ENCODE measurements at regions not wholly inside any gene's neighbourhood (a gene's known extent, or its start where the extent isn't known, plus 50 kb on each side); places are given as distances from the start of the nearest gene placed in this dataset.

- TF ChIP-seq POLR2A (IDR thresholded peaks at IDR 0.05) (no peak), CTCF (IDR thresholded peaks at IDR 0.05 in 4 of 5, conservative IDR thresholded peaks at IDR 0.05 in 1 of 5) (no peak)
- DNase-seq (no peak), ATAC-seq (no peak)
- H3K4me1 ChIP-seq = no peaks in the 10 kb centered on the region
- H3K36me3 ChIP-seq = no peaks in the 10 kb centered on the region
- intact Hi-C loops (cut with DNase I; ENCODE audit: low total_unique reads) = no loop called here
- no peaks in the 10 kb centered on the region for H3K27me3 ChIP-seq
- no peak overlapping the region for H3K4me3 ChIP-seq
- in situ Hi-C loops (cut with MboI; ENCODE audit: low sequenced_read_pairs in 4 of 4) = no loop called here
- no peak overlapping the region for H3K27ac ChIP-seq
- H3K9me3 ChIP-seq = no peaks in the 10 kb centered on the region
These were observed 394.2 kb upstream of the PMFBP1 start for GRCh38 chr16:72566174-72566573.

GRCh38 chr16:72565106-72565505 lies 393.2 kb upstream of the PMFBP1 start:
- no peak for DNase-seq
- intact Hi-C loops (cut with DNase I; ENCODE audit: low total_unique reads) = no loop called here
- in situ Hi-C loops (cut with MboI; ENCODE audit: low sequenced_read_pairs in 4 of 4) = no loop called here
- no peak for ATAC-seq
- Histone ChIP-seq H3K9me3 (no peaks in the 10 kb centered on the region), H3K27ac (no peak overlapping the region), H3K36me3 (no peaks in the 10 kb centered on the region), H3K4me1 (no peaks in the 10 kb centered on the region), H3K27me3 (no peaks in the 10 kb centered on the region), H3K4me3 (no peak overlapping the region)
- TF ChIP-seq POLR2A (IDR thresholded peaks at IDR 0.05) (no peak), CTCF (IDR thresholded peaks at IDR 0.05 in 4 of 5, conservative IDR thresholded peaks at IDR 0.05 in 1 of 5) (no peak)

- ATAC-seq = no peak
- Histone ChIP-seq H3K4me3 (no peak overlapping the region), H3K9me3 (no peaks in the 10 kb centered on the region), H3K27ac (no peak overlapping the region), H3K27me3 (no peaks in the 10 kb centered on the region), H3K36me3 (no peaks in the 10 kb centered on the region), H3K4me1 (no peaks in the 10 kb centered on the region)
- no peak for DNase-seq
- in situ Hi-C loops (cut with MboI; ENCODE audit: low sequenced_read_pairs in 4 of 4) (no loop called here), intact Hi-C loops (cut with DNase I; ENCODE audit: low total_unique reads) (no loop called here)
- TF ChIP-seq CTCF (IDR thresholded peaks at IDR 0.05 in 4 of 5, conservative IDR thresholded peaks at IDR 0.05 in 1 of 5) = no peak
- TF ChIP-seq POLR2A (IDR thresholded peaks at IDR 0.05) = no peak
These were observed 388.7 kb upstream of the PMFBP1 start for GRCh38 chr16:72560617-72561016.

GRCh38 chr16:72558501-72558900 lies 386.5 kb upstream of the PMFBP1 start:
- in situ Hi-C loops (cut with MboI; ENCODE audit: low sequenced_read_pairs in 4 of 4) (no loop called here), intact Hi-C loops (cut with DNase I; ENCODE audit: low total_unique reads) (no loop called here)
- Histone ChIP-seq H3K27me3 (no peaks in the 10 kb centered on the region), H3K36me3 (no peaks in the 10 kb centered on the region), H3K4me1 (no peaks in the 10 kb centered on the region), H3K27ac (no peak overlapping the region), H3K4me3 (no peak overlapping the region), H3K9me3 (no peaks in the 10 kb centered on the region)
- no peak for DNase-seq
- TF ChIP-seq POLR2A (IDR thresholded peaks at IDR 0.05) = no peak
- TF ChIP-seq CTCF (IDR thresholded peaks at IDR 0.05 in 4 of 5, conservative IDR thresholded peaks at IDR 0.05 in 1 of 5) = no peak
- no peak for ATAC-seq

GRCh38 chr16:72554935-72555334 lies 383.0 kb upstream of the PMFBP1 start:
- no peak for DNase-seq
- TF ChIP-seq POLR2A (IDR thresholded peaks at IDR 0.05) (no peak), CTCF (IDR thresholded peaks at IDR 0.05 in 4 of 5, conservative IDR thresholded peaks at IDR 0.05 in 1 of 5) (no peak)
- H3K4me3 ChIP-seq = no peak overlapping the region
- no peaks in the 10 kb centered on the region for H3K36me3 ChIP-seq
- no peak for ATAC-seq
- no peaks in the 10 kb centered on the region for H3K27me3 ChIP-seq
- in situ Hi-C loops (cut with MboI; ENCODE audit: low sequenced_read_pairs in 4 of 4) (no loop called here), intact Hi-C loops (cut with DNase I; ENCODE audit: low total_unique reads) (no loop called here)
- no peak overlapping the region for H3K27ac ChIP-seq
- no peaks in the 10 kb centered on the region for H3K4me1 ChIP-seq
- peaks cover 0 to 3% (median 0%) of the 10 kb centered on the region in 3 donors for H3K9me3 ChIP-seq
